ENCODE measurements at regions not wholly inside any gene's neighbourhood (a gene's known extent, or its start where the extent isn't known, plus 50 kb on each side); places are given as distances from the start of the nearest gene placed in this dataset.

GRCh38 chr7:86950944-86951343, 108.5 kb downstream of the ELAPOR2 start:
- TF ChIP-seq CTCF (IDR thresholded peaks at IDR 0.05) (no peak), POLR2A (IDR thresholded peaks at IDR 0.05) (no peak)
